SU-DHL-6 (cell line): ENCODE measurements at regions not wholly inside any gene's neighbourhood (a gene's known extent, or its start where the extent isn't known, plus 50 kb on each side); places are given as distances from the start of the nearest gene placed in this dataset.

Experiments
- H2AFZ ChIP-seq: fragments of 200-600 bp; sonication (generic); 2 replicates; pipeline ENCODE4 v1.6.1; 2014; ENCODE audit warnings: low read depth, mild to moderate bottlenecking, moderate library complexity, mixed read lengths, antibody characterized with exemption, low read length; ENCODE audit not compliant: severe bottlenecking
- H3F3A ChIP-seq: fragments of 200-600 bp; shearing (Covaris generic); 2 replicates; pipeline ENCODE4 v1.6.0; 2016; ENCODE audit warnings: antibody characterized with exemption, mild to moderate bottlenecking; ENCODE audit not compliant: insufficient read depth
- H3K27ac ChIP-seq: fragments of 200-600 bp; sonication (generic); 2 replicates; pipeline ENCODE4 v1.5.1; 2016; ENCODE audit warnings: low read depth, mild to moderate bottlenecking, low read length, moderate library complexity, mixed read lengths
- H3K27me3 ChIP-seq: fragments of 200-600 bp; sonication (generic), shearing (Covaris generic); 2 replicates; pipeline ENCODE4 v1.6.0; 2014; ENCODE audit warnings: mild to moderate bottlenecking, low read length
- H3K36me3 ChIP-seq: fragments of 200-600 bp; sonication (generic); 2 replicates; pipeline ENCODE4 v1.6.1; 2014; ENCODE audit warnings: mild to moderate bottlenecking, low read length, mixed read lengths
- H3K4me2 ChIP-seq: fragments of 300-600, 200-600 bp; shearing (Covaris generic), sonication (generic); 2 replicates; pipeline ENCODE4 v1.6.0; 2014; ENCODE audit warnings: low read length, low read depth, mild to moderate bottlenecking; ENCODE audit not compliant: poor library complexity, severe bottlenecking
- H3K4me3 ChIP-seq: fragments of 200-600 bp; sonication (generic); 2 replicates; pipeline ENCODE4 v1.5.1; 2014; ENCODE audit warnings: antibody characterized with exemption, low read length, mild to moderate bottlenecking, mixed read lengths; ENCODE audit not compliant: insufficient read depth, poor library complexity, severe bottlenecking
- H3K79me2 ChIP-seq: fragments of 200-600 bp; sonication (generic); 2 replicates; pipeline ENCODE4 v1.6.1; 2014; ENCODE audit warnings: mild to moderate bottlenecking, low read length, moderate library complexity; ENCODE audit not compliant: insufficient read depth
- H3K9ac ChIP-seq: fragments of 200-600 bp; sonication (generic); 2 replicates; pipeline ENCODE4 v1.7.0; 2014; ENCODE audit warnings: mild to moderate bottlenecking, low read length
- H3K9me2 ChIP-seq: fragments of 200-600 bp; sonication (generic); replicated peaks from 2 replicates; pipeline ENCODE4 v1.6.1; 2014; ENCODE audit warnings: low read length; ENCODE audit not compliant: insufficient read depth
- H3K9me3 ChIP-seq: fragments of 200-600 bp; sonication (generic); 2 replicates; pipeline ENCODE4 v1.6.1; 2014; ENCODE audit warnings: low read length, mixed read lengths; ENCODE audit not compliant: insufficient read depth
- H4K20me1 ChIP-seq: fragments of 200-600 bp; sonication (generic); 2 replicates; pipeline ENCODE4 v1.6.1; 2014; ENCODE audit warnings: low read depth, mild to moderate bottlenecking, antibody characterized with exemption, low read length, moderate library complexity, mixed read lengths
- EZH2phosphoT487 ChIP-seq: fragments of 200-600 bp; sonication (generic), shearing (Covaris generic); conservative IDR thresholded peaks from 2 replicates; pipeline ENCODE4 v1.6.1; 2018; ENCODE audit warnings: mild to moderate bottlenecking, antibody characterized with exemption, low read length, moderate library complexity, mixed read lengths
- TF ChIP-seq, protein P1 (sequence below): fragments of 200-600 bp; sonication (generic); IDR thresholded peaks from one replicate; pipeline ENCODE4 v1.5.1; 2017; ENCODE audit warnings: antibody characterized with exemption, mild to moderate bottlenecking, low read length, moderate library complexity; ENCODE audit not compliant: insufficient read depth, poor library complexity, severe bottlenecking

DNA sequence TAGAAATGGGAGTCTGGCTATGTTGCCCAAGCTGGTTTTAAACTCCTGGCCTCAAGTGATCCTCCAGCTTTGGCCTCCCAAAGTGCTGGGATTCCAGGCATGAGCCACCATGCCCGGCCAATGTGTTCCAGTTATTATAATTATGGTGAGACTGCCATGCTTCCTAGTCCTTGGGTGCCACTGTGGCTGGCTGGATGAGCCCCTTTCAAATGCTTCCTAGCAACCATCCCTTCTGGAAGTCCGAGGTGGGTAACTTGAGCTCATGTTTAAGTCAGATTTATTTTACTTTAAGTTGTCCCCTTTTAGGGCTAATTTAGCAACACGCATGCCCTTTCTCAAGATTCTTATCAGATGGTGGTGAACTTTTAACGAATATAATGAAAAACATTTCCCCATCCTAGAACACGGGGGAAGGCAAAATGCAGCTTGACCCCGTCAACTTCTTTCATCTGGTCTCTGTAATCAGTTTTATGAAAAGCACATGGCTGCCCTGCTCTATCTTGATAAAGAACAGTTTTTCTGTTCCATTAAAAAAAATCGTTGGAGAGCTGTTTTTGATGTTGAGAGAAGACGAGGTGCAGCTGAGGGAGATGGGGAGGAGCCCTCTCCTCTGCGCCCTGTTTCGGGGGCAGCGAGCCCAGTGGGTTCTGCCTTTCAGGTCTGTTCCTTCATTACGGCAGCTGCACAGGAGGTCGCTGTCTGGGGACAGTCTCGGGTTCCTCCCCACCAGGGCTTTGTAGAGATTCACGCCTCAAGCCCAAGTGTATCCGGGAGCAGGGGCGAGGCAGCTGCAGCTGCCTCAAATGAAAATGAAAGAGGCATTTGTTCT, 61.0 kb upstream of the MKI67 start:
- H3K27me3 ChIP-seq: no peaks in the 10 kb centered on the region
- H3K9ac ChIP-seq: no peak overlapping the region
- H3K9me3 ChIP-seq: no peaks in the 10 kb centered on the region
- H2AFZ ChIP-seq: no peak overlapping the region
- H3K9me2 ChIP-seq: no peaks in the 10 kb centered on the region
- H3K4me3 ChIP-seq: no peak overlapping the region
- no peak for TF ChIP-seq EZH2phosphoT487
- TF ChIP-seq, protein P1, sequence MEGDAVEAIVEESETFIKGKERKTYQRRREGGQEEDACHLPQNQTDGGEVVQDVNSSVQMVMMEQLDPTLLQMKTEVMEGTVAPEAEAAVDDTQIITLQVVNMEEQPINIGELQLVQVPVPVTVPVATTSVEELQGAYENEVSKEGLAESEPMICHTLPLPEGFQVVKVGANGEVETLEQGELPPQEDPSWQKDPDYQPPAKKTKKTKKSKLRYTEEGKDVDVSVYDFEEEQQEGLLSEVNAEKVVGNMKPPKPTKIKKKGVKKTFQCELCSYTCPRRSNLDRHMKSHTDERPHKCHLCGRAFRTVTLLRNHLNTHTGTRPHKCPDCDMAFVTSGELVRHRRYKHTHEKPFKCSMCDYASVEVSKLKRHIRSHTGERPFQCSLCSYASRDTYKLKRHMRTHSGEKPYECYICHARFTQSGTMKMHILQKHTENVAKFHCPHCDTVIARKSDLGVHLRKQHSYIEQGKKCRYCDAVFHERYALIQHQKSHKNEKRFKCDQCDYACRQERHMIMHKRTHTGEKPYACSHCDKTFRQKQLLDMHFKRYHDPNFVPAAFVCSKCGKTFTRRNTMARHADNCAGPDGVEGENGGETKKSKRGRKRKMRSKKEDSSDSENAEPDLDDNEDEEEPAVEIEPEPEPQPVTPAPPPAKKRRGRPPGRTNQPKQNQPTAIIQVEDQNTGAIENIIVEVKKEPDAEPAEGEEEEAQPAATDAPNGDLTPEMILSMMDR: no peak
- H3K36me3 ChIP-seq: no peaks in the 10 kb centered on the region
- no peak overlapping the region for H3K4me2 ChIP-seq
- no peaks in the 10 kb centered on the region for H4K20me1 ChIP-seq
- no peak overlapping the region for H3K27ac ChIP-seq
- no peaks in the 10 kb centered on the region for H3F3A ChIP-seq
- H3K79me2 ChIP-seq: no peaks in the 10 kb centered on the region

DNA sequence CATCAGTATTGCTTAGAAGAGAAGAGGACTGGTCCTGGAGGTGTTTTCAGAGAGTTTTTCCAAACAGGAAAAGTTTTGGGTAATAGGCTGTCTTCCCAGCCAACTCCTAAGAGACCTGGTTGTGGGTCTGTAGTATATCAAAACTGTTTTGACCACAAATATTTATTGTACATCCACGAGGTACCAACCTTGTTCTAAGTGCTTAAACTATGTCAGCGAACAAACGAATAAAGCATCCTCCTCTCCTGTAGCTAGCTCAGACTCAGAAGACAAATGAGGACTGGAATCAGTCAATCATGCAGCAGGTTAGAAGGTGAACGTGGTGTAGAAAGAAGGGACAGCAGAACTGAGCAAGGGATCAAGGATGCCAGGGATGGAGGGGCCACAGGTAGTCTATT, 61.6 kb upstream of the MKI67 start:
- Histone ChIP-seq H3F3A (no peaks in the 10 kb centered on the region), H3K9me2 (no peaks in the 10 kb centered on the region), H3K4me2 (no peak overlapping the region), H3K79me2 (no peaks in the 10 kb centered on the region), H3K4me3 (no peak overlapping the region), H3K27ac (no peak overlapping the region), H2AFZ (no peak overlapping the region), H3K9ac (no peak overlapping the region), H4K20me1 (no peaks in the 10 kb centered on the region), H3K9me3 (no peaks in the 10 kb centered on the region), H3K27me3 (no peaks in the 10 kb centered on the region), H3K36me3 (no peaks in the 10 kb centered on the region)
- no peak for TF ChIP-seq EZH2phosphoT487
- TF ChIP-seq, protein P1: no peak

DNA sequence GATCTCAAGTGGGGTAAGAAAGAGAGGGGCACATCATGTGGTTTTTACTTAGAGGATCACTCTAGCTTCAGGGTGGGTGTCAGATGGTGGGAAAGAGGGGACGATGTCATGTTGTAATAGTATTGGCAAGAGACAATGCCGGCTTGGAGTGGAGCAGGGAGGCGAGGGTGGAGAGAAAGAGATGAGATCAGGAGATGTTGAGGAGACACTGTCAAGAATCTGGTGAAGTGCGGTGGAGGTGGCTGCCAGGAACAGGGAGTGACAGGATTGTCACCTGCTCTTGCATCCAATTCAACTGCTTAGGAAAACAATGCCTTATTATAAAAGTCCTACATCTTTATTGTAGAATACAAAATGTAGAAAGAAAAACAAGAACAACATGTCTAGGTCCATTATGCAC, 63.0 kb upstream of the MKI67 start:
- H3K4me2 ChIP-seq: no peak overlapping the region
- H3K9me3 ChIP-seq: no peaks in the 10 kb centered on the region
- H4K20me1 ChIP-seq: no peaks in the 10 kb centered on the region
- no peak overlapping the region for H3K27ac ChIP-seq
- no peaks in the 10 kb centered on the region for H3K79me2 ChIP-seq
- H3K9me2 ChIP-seq: no peaks in the 10 kb centered on the region
- TF ChIP-seq EZH2phosphoT487: no peak
- TF ChIP-seq, protein P1: no peak
- no peak overlapping the region for H3K9ac ChIP-seq
- H3K4me3 ChIP-seq: no peak overlapping the region
- H3F3A ChIP-seq: no peaks in the 10 kb centered on the region
- H3K27me3 ChIP-seq: no peaks in the 10 kb centered on the region
- H3K36me3 ChIP-seq: no peaks in the 10 kb centered on the region
- H2AFZ ChIP-seq: no peak overlapping the region
